Gastrocnemius medialis (tissue), 4 donors: ENCODE measurements at regions not wholly inside any gene's neighbourhood (a gene's known extent, or its start where the extent isn't known, plus 50 kb on each side); places are given as distances from the start of the nearest gene placed in this dataset.

Source experiments
- CTCF ChIP-seq, 5 experiments: fragments of 450-650 bp in 3 of 5; fragments of 200-600 bp in 2 of 5; sonication (generic) in 2 of 5; IDR thresholded peaks in 4 of 5; conservative IDR thresholded peaks in 1 of 5; 1 replicate in 4 of 5; 2 replicates in 1 of 5; pipeline ENCODE4 v1.5.1; 2016 to 2019; ENCODE audit warnings: antibody characterized with exemption in 5 of 5, mild to moderate bottlenecking in 3 of 5, moderate library complexity in 3 of 5
- POLR2A ChIP-seq, 2 donors: fragments of 450-650 bp; IDR thresholded peaks; one replicate each; pipeline ENCODE4 v1.6.1; 2017; ENCODE audit warnings: antibody characterized with exemption in 2 of 2, mild to moderate bottlenecking in 2 of 2, moderate library complexity in 2 of 2

GRCh38 chr9:108681851-108682590, 173.8 kb downstream of the ACTL7B start:
- no peak for TF ChIP-seq CTCF (IDR thresholded peaks at IDR 0.05 in 4 of 5, conservative IDR thresholded peaks at IDR 0.05 in 1 of 5)
- TF ChIP-seq POLR2A (IDR thresholded peaks at IDR 0.05) = no peak
